ENCODE measurements at regions not wholly inside any gene's neighbourhood (a gene's known extent, or its start where the extent isn't known, plus 50 kb on each side); places are given as distances from the start of the nearest gene placed in this dataset.

DNA sequence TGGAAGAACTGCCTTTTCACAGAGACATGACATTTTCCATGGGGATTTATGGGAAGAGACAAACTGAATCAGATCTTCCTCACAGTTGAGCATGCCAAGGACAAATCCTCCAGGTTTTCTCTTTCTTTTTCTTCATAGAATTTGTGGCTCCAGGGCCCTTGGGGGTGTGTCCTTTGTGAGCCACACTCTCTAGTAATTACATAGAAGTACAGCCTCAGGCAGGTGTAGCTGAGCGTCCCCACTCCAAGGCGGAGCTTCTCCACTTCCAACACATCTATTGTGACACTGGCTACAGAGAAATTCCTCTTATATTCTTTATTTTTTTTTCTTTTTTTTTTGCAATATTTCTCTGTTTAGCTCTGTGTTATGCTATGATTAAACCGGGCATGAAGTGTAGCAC is 420.5 kb upstream of the CD180 start (continued):
- TF ChIP-seq GABPA (IDR thresholded peaks at IDR 0.05 in 1 of 2, conservative IDR thresholded peaks at IDR 0.05 in 1 of 2) (no peak), FOXA2 (IDR thresholded peaks at IDR 0.05) (no peak)

DNA sequence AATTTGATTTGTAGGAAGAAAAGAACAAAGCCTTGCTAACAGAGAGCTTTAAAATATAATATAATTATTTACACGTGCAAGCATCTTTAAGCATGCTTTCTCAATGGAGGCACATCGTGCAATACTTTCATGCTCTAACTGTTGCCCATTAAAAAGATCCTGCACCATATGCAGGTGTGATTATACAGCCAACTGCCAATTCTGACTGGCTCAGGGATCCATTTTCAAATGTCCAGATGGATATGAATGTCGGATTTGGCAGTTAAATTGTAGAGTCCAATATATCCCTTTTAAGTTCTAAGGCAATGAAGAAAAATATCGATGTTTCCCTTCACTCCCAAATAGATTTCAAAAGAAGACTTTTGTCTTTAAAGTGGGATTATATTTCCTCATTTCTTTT is 416.4 kb upstream of the CD180 start:
- H3K36me3 ChIP-seq (ENCODE audit: control insufficient read depth in 4 of 4, insufficient read depth in 3 of 4, low read depth in 1 of 4, low read length in 3 of 4) = no peaks in the 10 kb centered on the region

DNA sequence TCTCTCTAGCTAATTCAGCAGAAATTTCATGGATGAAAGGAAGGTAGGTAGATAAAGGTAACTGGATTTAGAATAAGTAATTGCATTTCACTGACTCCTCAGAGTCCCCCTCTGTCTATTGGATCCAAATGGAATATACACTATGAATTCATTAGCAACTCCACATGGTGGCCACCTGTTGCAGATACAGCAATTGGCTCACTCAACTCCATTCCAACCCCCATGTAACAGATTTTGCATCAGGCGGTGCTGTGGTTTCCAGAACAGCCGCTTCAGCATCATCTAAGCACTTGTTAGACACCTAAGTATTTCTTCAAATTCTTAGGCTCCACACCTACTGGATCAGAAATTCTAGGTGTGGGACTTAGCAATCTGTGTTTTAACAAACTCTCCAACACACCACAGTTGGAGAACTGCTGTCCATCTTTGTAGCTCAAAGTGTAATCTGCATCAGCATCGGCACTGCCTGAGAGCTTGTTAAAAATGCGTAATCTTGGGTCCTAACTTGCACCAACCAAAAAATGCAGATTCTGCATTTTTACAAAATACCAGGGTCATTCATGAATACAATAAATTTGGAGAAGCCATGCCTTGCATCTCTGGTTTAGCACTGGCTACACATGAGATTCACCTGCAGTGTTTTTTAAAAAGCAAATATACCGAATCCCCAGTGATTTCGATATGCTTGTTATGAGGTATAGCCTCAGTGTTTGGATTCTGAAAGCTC is 413.8 kb upstream of the CD180 start:
- H3K27me3 ChIP-seq (ENCODE audit: control insufficient read depth in 4 of 4, insufficient read depth in 4 of 4, low read length in 3 of 4) = no peaks in the 10 kb centered on the region
- H3K9me3 ChIP-seq (ENCODE audit: control insufficient read depth in 4 of 4, low read length in 3 of 4) = no peaks in the 10 kb centered on the region
- 96% methylated on average over 6 of the region's 6 CpGs for WGBS
- peaks cover 0 to 24% (median 15%) of the 10 kb centered on the region in 4 donors for H3K4me1 ChIP-seq (ENCODE audit: control insufficient read depth in 4 of 4, insufficient read depth in 4 of 4, low read length in 3 of 4)
- H3K27ac ChIP-seq (ENCODE audit: low read depth in 1 of 2, low read length in 2 of 2) = no peak overlapping the region
- DNase-seq (ENCODE audit: low spot score) = no peak
- H3K36me3 ChIP-seq (ENCODE audit: control insufficient read depth in 4 of 4, insufficient read depth in 3 of 4, low read depth in 1 of 4, low read length in 3 of 4) = no peaks in the 10 kb centered on the region
- no peak overlapping the region for H3K9ac ChIP-seq (ENCODE audit: low read depth in 1 of 2, low read length in 2 of 2)
- H3K4me3 ChIP-seq (ENCODE audit: low read depth in 1 of 3, low read length in 3 of 3) = no peak overlapping the region
- TF ChIP-seq FOXA2 (IDR thresholded peaks at IDR 0.05) = no peak
- TF ChIP-seq HNF4A (conservative IDR thresholded peaks at IDR 0.05) = no peak
- no peak for TF ChIP-seq HNF4G (IDR thresholded peaks at IDR 0.05)
- TF ChIP-seq, protein P1, sequence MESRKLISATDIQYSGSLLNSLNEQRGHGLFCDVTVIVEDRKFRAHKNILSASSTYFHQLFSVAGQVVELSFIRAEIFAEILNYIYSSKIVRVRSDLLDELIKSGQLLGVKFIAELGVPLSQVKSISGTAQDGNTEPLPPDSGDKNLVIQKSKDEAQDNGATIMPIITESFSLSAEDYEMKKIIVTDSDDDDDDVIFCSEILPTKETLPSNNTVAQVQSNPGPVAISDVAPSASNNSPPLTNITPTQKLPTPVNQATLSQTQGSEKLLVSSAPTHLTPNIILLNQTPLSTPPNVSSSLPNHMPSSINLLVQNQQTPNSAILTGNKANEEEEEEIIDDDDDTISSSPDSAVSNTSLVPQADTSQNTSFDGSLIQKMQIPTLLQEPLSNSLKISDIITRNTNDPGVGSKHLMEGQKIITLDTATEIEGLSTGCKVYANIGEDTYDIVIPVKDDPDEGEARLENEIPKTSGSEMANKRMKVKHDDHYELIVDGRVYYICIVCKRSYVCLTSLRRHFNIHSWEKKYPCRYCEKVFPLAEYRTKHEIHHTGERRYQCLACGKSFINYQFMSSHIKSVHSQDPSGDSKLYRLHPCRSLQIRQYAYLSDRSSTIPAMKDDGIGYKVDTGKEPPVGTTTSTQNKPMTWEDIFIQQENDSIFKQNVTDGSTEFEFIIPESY (IDR thresholded peaks at IDR 0.05) = no peak
- TF ChIP-seq GABPA (IDR thresholded peaks at IDR 0.05 in 1 of 2, conservative IDR thresholded peaks at IDR 0.05 in 1 of 2) = no peak
- no peak for TF ChIP-seq RXRA (IDR thresholded peaks at IDR 0.05)
- TF ChIP-seq, protein P2, sequence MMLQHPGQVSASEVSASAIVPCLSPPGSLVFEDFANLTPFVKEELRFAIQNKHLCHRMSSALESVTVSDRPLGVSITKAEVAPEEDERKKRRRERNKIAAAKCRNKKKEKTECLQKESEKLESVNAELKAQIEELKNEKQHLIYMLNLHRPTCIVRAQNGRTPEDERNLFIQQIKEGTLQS (IDR thresholded peaks at IDR 0.05) = no peak
- TF ChIP-seq TAF1 (conservative IDR thresholded peaks at IDR 0.05) = no peak
- TF ChIP-seq, protein P3, sequence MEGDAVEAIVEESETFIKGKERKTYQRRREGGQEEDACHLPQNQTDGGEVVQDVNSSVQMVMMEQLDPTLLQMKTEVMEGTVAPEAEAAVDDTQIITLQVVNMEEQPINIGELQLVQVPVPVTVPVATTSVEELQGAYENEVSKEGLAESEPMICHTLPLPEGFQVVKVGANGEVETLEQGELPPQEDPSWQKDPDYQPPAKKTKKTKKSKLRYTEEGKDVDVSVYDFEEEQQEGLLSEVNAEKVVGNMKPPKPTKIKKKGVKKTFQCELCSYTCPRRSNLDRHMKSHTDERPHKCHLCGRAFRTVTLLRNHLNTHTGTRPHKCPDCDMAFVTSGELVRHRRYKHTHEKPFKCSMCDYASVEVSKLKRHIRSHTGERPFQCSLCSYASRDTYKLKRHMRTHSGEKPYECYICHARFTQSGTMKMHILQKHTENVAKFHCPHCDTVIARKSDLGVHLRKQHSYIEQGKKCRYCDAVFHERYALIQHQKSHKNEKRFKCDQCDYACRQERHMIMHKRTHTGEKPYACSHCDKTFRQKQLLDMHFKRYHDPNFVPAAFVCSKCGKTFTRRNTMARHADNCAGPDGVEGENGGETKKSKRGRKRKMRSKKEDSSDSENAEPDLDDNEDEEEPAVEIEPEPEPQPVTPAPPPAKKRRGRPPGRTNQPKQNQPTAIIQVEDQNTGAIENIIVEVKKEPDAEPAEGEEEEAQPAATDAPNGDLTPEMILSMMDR (IDR thresholded peaks at IDR 0.05; ENCODE audit: low read depth, low read length, missing input control) = no peak
- TF ChIP-seq, protein P4, sequence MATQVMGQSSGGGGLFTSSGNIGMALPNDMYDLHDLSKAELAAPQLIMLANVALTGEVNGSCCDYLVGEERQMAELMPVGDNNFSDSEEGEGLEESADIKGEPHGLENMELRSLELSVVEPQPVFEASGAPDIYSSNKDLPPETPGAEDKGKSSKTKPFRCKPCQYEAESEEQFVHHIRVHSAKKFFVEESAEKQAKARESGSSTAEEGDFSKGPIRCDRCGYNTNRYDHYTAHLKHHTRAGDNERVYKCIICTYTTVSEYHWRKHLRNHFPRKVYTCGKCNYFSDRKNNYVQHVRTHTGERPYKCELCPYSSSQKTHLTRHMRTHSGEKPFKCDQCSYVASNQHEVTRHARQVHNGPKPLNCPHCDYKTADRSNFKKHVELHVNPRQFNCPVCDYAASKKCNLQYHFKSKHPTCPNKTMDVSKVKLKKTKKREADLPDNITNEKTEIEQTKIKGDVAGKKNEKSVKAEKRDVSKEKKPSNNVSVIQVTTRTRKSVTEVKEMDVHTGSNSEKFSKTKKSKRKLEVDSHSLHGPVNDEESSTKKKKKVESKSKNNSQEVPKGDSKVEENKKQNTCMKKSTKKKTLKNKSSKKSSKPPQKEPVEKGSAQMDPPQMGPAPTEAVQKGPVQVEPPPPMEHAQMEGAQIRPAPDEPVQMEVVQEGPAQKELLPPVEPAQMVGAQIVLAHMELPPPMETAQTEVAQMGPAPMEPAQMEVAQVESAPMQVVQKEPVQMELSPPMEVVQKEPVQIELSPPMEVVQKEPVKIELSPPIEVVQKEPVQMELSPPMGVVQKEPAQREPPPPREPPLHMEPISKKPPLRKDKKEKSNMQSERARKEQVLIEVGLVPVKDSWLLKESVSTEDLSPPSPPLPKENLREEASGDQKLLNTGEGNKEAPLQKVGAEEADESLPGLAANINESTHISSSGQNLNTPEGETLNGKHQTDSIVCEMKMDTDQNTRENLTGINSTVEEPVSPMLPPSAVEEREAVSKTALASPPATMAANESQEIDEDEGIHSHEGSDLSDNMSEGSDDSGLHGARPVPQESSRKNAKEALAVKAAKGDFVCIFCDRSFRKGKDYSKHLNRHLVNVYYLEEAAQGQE (IDR thresholded peaks at IDR 0.05) = no peak

More for the DNA sequence above, 416.4 kb upstream of the CD180 start:
- no peak for TF ChIP-seq JUND (IDR thresholded peaks at IDR 0.05)
- TF ChIP-seq, protein P3 (IDR thresholded peaks at IDR 0.05; ENCODE audit: low read depth, low read length, missing input control) = no peak
- TF ChIP-seq, protein P2 (IDR thresholded peaks at IDR 0.05) = no peak
- TF ChIP-seq, protein P1 (IDR thresholded peaks at IDR 0.05) = no peak
- TF ChIP-seq TAF1 (conservative IDR thresholded peaks at IDR 0.05) = no peak
- TF ChIP-seq HNF4G (IDR thresholded peaks at IDR 0.05) = no peak
- TF ChIP-seq FOXA2 (IDR thresholded peaks at IDR 0.05) = no peak
- Histone ChIP-seq H3K27me3 (ENCODE audit: control insufficient read depth in 4 of 4, insufficient read depth in 4 of 4, low read length in 3 of 4) (no peaks in the 10 kb centered on the region), H3K9ac (ENCODE audit: low read depth in 1 of 2, low read length in 2 of 2) (no peak overlapping the region), H3K9me3 (ENCODE audit: control insufficient read depth in 4 of 4, low read length in 3 of 4) (no peaks in the 10 kb centered on the region), H3K4me3 (ENCODE audit: low read depth in 1 of 3, low read length in 3 of 3) (no peak overlapping the region), H3K4me1 (ENCODE audit: control insufficient read depth in 4 of 4, insufficient read depth in 4 of 4, low read length in 3 of 4) (peaks cover 0 to under 1% (median 0%) of the 10 kb centered on the region in 4 donors), H3K27ac (ENCODE audit: low read depth in 1 of 2, low read length in 2 of 2) (no peak overlapping the region)
- DNase-seq (ENCODE audit: low spot score) = no peak
- WGBS = 94% methylated on average over 4 of the region's 4 CpGs

Data from liver (tissue), 8 donors.